SK-N-MC (cell line): ENCODE measurements at regions not wholly inside any gene's neighbourhood (a gene's known extent, or its start where the extent isn't known, plus 50 kb on each side); places are given as distances from the start of the nearest gene placed in this dataset.

ENCODE experiments used
- EZH2 ChIP-seq: fragments of 200-600 bp; sonication (generic); IDR thresholded peaks from one replicate; pipeline ENCODE4 v1.6.1; 2017; ENCODE audit warnings: antibody characterized with exemption
- FOXP2 ChIP-seq: optimal IDR thresholded peaks from 2 replicates; pipeline ENCODE3; 2011; ENCODE audit warnings: mild to moderate bottlenecking, moderate library complexity; ENCODE audit not compliant: insufficient read depth; ENCODE audit errors: extremely low read length, control extremely low read depth
- POLR2AphosphoS5 ChIP-seq: IDR thresholded peaks from 2 replicates; pipeline ENCODE4 v1.6.1; 2012; ENCODE audit warnings: mild to moderate bottlenecking, low read depth, low read length, borderline replicate concordance

DNA sequence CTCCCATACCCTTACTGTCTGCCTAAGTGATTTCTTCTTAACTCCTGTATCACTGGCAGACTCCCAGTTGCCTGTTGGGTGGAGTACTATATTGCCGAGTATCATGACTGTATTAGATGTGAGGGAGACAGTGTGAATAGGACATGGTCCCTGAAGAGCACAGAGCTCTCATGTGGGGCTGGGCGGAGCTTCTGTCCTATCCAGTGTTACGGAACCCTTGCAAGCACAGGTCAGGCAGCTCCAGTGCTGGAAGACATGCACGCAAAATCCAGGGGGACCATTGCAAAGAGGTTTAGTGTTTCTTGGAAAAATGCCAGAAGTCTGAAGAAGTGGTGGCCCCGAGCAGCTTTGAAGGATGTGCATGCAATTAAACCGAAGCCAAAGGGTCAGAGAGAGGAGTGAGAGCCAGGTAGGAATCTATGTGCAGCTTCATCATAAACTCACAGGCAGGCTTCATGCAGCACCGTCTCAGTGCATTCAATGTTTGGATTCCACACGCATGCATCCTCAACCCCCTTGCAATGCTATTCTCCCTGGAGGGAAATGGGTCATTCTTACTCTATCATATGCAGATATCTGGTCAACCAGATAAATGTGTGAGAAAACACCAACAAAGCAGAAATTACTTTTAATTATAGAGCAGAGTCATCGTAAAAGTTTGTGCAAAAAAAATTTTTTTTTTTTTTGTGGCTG is 49.7 kb upstream of the DHRSX start:
- TF ChIP-seq POLR2AphosphoS5 (no peak), EZH2 (no peak), FOXP2 (no peak)
